K562 (cell line): ENCODE measurements at regions not wholly inside any gene's neighbourhood (a gene's known extent, or its start where the extent isn't known, plus 50 kb on each side); places are given as distances from the start of the nearest gene placed in this dataset.

Source experiments
- CTCF ChIP-seq, 3 experiments: IDR thresholded peaks in 2 of 3; conservative IDR thresholded peaks in 1 of 3; 2 replicates each; pipeline ENCODE4 v1.5.1; 2011 to 2012; ENCODE audit warnings: low read length in 3 of 3, mild to moderate bottlenecking in 3 of 3, control low read depth in 2 of 3, improper control_type of control experiment in 1 of 3, inconsistent platforms in 1 of 3, low read depth in 1 of 3, mixed read lengths in 1 of 3, moderate library complexity in 1 of 3; ENCODE audit not compliant: insufficient read depth in 2 of 3
- NR2C1 ChIP-seq, 2 experiments: fragments of 450-650 bp; IDR thresholded peaks; 2 replicates each; pipeline ENCODE4 v1.6.1; 2017; ENCODE audit warnings: mild to moderate bottlenecking in 2 of 2, antibody characterized with exemption in 1 of 2, inconsistent platforms in 1 of 2, missing compliant biosample characterization in 1 of 2, missing genetic modification characterization in 1 of 2

- no peak for TF ChIP-seq CTCF (IDR thresholded peaks at IDR 0.05 in 2 of 3, conservative IDR thresholded peaks at IDR 0.05 in 1 of 3; ENCODE audit: insufficient read depth in 2 of 3, low read depth in 1 of 3, low read length in 3 of 3)
- no peak for TF ChIP-seq NR2C1 (IDR thresholded peaks at IDR 0.05)
- no peak for TF ChIP-seq NR2C1 (tag; IDR thresholded peaks at IDR 0.05)
Measured at GRCh38 chr5:40210694-40211093, 469.0 kb upstream of the PTGER4 start.
